ENCODE measurements at regions not wholly inside any gene's neighbourhood (a gene's known extent, or its start where the extent isn't known, plus 50 kb on each side); places are given as distances from the start of the nearest gene placed in this dataset.
"Not testable (repeated sequence)": the region's sequence is repeated elsewhere in the genome, so short reads cannot be mapped to it uniquely, and the experiment has no call there.

- DNase-seq (ENCODE audit: low read depth in 3 of 3, low spot score in 2 of 3) = no peak
Observed at GRCh38 chr6:81925201-81925600, 172.7 kb upstream of the TENT5A start.

- no peak for DNase-seq (ENCODE audit: low read depth in 3 of 3, low spot score in 2 of 3)
Observed at GRCh38 chr6:81909981-81910900, 157.8 kb upstream of the TENT5A start.

GRCh38 chr6:81909162-81909561 is 156.7 kb upstream of the TENT5A start:
- no peak for DNase-seq (ENCODE audit: low read depth in 3 of 3, low spot score in 2 of 3)

- no peak for DNase-seq (ENCODE audit: low read depth in 3 of 3, low spot score in 2 of 3)
Observed at GRCh38 chr6:81906709-81907204, 154.3 kb upstream of the TENT5A start.

- DNase-seq (ENCODE audit: low read depth in 3 of 3, low spot score in 2 of 3) = no peak
Observed at GRCh38 chr6:81906041-81906440, 153.6 kb upstream of the TENT5A start.

GRCh38 chr6:81901551-81901966 is 149.1 kb upstream of the TENT5A start:
- peak in 2 of 3 donors; percentile 9 to 12 for DNase-seq (ENCODE audit: low read depth in 3 of 3, low spot score in 2 of 3)

- DNase-seq (ENCODE audit: low read depth in 3 of 3, low spot score in 2 of 3) = no peak
Observed at GRCh38 chr6:81900616-81901015, 148.1 kb upstream of the TENT5A start.

- no peak for DNase-seq (ENCODE audit: low read depth in 3 of 3, low spot score in 2 of 3)
Observed at GRCh38 chr6:81897793-81898192, 145.3 kb upstream of the TENT5A start.

GRCh38 chr6:81896525-81897503 is 144.3 kb upstream of the TENT5A start:
- no peak for DNase-seq (ENCODE audit: low read depth in 3 of 3, low spot score in 2 of 3)

- no peak for DNase-seq (ENCODE audit: low read depth in 3 of 3, low spot score in 2 of 3)
Observed at GRCh38 chr6:81895511-81896185, 143.2 kb upstream of the TENT5A start.

GRCh38 chr6:81894788-81895271 is 142.3 kb upstream of the TENT5A start:
- no peak for DNase-seq (ENCODE audit: low read depth in 3 of 3, low spot score in 2 of 3)

- DNase-seq (ENCODE audit: low read depth in 3 of 3, low spot score in 2 of 3) = no peak
Observed at GRCh38 chr6:81894306-81894705, 141.8 kb upstream of the TENT5A start.

GRCh38 chr6:81892891-81893290 is 140.4 kb upstream of the TENT5A start:
- DNase-seq (ENCODE audit: low read depth in 3 of 3, low spot score in 2 of 3) = no peak

- no peak for DNase-seq (ENCODE audit: low read depth in 3 of 3, low spot score in 2 of 3)
Observed at GRCh38 chr6:81891874-81892273, 139.4 kb upstream of the TENT5A start.

GRCh38 chr6:81890846-81891245 is 138.4 kb upstream of the TENT5A start:
- no peak for DNase-seq (ENCODE audit: low read depth in 3 of 3, low spot score in 2 of 3)

- no peak for DNase-seq (ENCODE audit: low read depth in 3 of 3, low spot score in 2 of 3)
Observed at GRCh38 chr6:81889377-81890053, 137.0 kb upstream of the TENT5A start.

GRCh38 chr6:81886909-81887308 is 134.4 kb upstream of the TENT5A start:
- not testable (repeated sequence) for DNase-seq (ENCODE audit: low read depth in 3 of 3, low spot score in 2 of 3)

- no peak for DNase-seq (ENCODE audit: low read depth in 3 of 3, low spot score in 2 of 3)
Observed at GRCh38 chr6:81886157-81886556, 133.7 kb upstream of the TENT5A start.

- no peak for DNase-seq (ENCODE audit: low read depth in 3 of 3, low spot score in 2 of 3)
Observed at GRCh38 chr6:81881660-81882059, 129.2 kb upstream of the TENT5A start.

- no peak for DNase-seq (ENCODE audit: low read depth in 3 of 3, low spot score in 2 of 3)
Observed at GRCh38 chr6:81878479-81878878, 126.0 kb upstream of the TENT5A start.

All from right renal cortex interstitium (tissue), 3 donors.